ENCODE measurements at regions not wholly inside any gene's neighbourhood (a gene's known extent, or its start where the extent isn't known, plus 50 kb on each side); places are given as distances from the start of the nearest gene placed in this dataset.

DNA sequence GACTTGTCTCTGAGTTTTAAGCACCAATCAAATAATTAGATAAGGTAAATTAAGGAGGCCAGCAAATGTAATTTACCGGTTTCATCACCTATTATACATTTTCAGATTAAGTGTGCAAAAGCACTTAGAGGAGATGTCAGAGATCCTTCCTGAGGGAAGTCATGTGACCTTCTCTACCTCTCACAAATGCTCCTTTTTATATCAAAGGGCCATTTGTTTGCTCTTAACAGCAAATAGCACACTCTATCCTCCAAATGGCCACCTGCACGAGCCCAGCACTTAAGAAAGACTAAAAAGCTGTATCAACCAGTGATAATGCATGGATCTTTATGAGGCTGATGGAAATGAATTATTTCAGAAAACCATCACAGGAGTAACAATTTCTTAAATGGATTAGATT is 149.4 kb downstream of the ELOVL4 start (continued):
- TF ChIP-seq KLF15 (CRISPR knock-in tag; IDR thresholded peaks at IDR 0.05; ENCODE audit: borderline replicate concordance) (no peak), POLR2AphosphoS5 (IDR thresholded peaks at IDR 0.05; ENCODE audit: low read depth, low read length) (no peak), ZBTB1 (CRISPR knock-in tag; IDR thresholded peaks at IDR 0.05; ENCODE audit: borderline replicate concordance) (no peak), ZNF337 (CRISPR knock-in tag; IDR thresholded peaks at IDR 0.05; ENCODE audit: borderline replicate concordance, low read depth) (no peak)

- Histone ChIP-seq H3K79me2 (ENCODE audit: insufficient read depth, low read length) (no peaks in the 10 kb centered on the region), H3K4me1 (ENCODE audit: insufficient read depth, low read length) (no peaks in the 10 kb centered on the region), H2AFZ (ENCODE audit: low read length) (no peak overlapping the region), H3K27ac (ENCODE audit: extremely low read length, insufficient read depth, low read length) (no peak overlapping the region), H3K36me3 (replicated peaks in 1 of 2; ENCODE audit: control insufficient read depth in 1 of 2, insufficient read depth in 2 of 2, low read length in 2 of 2) (no peaks in the 10 kb centered on the region), H3K27me3 (ENCODE audit: control insufficient read depth in 1 of 2, insufficient read depth in 2 of 2, low read length in 2 of 2) (no peaks in the 10 kb centered on the region; a peak in 2 of 5 replicates), H3K4me2 (ENCODE audit: low read depth, low read length) (no peak overlapping the region), H3K9me3 (ENCODE audit: low read length) (no peaks in the 10 kb centered on the region), H3K9ac (ENCODE audit: insufficient read depth, low read depth, low read length) (no peak overlapping the region), H4K20me1 (ENCODE audit: insufficient read depth, low read length) (no peaks in the 10 kb centered on the region), H3K4me3 (replicated peaks in 1 of 3; ENCODE audit: insufficient read depth in 1 of 3, low read depth in 2 of 3, low read length in 3 of 3) (no peak overlapping the region)
- no TSS peak for BruUV-seq (replicated peaks)
- WGBS (ENCODE audit: low lambda C conversion rate), result 31% methylated on average over 3 of the region's 3 CpGs
- intact Hi-C loops (cut with micrococcal nuclease; ENCODE audit: unreplicated experiment), result no loop called here
- no peak for DNase-seq (ENCODE audit: low spot score)
- no peak for FAIRE-seq
- in situ Hi-C loops (cut with HindIII; ENCODE audit: extremely low pct_ligation_motif_present, low pct_unique_long_range_greater_than_20kb), result no loop called here
- ChIA-PET CTCF (ENCODE audit: low intra/inter-chr PET ratio, low total read pairs) (no interaction called here), POLR2A (no interaction called here)
- ATAC-seq, result no peak
- TF ChIP-seq GATAD1 (CRISPR knock-in tag; IDR thresholded peaks at IDR 0.05) (no peak), ZNF703 (CRISPR knock-in tag; IDR thresholded peaks at IDR 0.05; ENCODE audit: borderline replicate concordance) (no peak), ZNF652 (CRISPR knock-in tag; IDR thresholded peaks at IDR 0.05; ENCODE audit: borderline replicate concordance, low read depth) (no peak), HNRNPLL (IDR thresholded peaks at IDR 0.05; ENCODE audit: low read depth, low read length, poor library complexity, severe bottlenecking) (no peak), FOXJ3 (CRISPR knock-in tag; IDR thresholded peaks at IDR 0.05; ENCODE audit: borderline replicate concordance) (no peak), SIX4 (CRISPR knock-in tag; IDR thresholded peaks at IDR 0.05) (no peak), ZC3H13 (CRISPR knock-in tag; IDR thresholded peaks at IDR 0.05) (no peak), ZNF746 (CRISPR knock-in tag; IDR thresholded peaks at IDR 0.05) (no peak), ZNF660 (CRISPR knock-in tag; IDR thresholded peaks at IDR 0.05; ENCODE audit: borderline replicate concordance, low read depth) (no peak), IRF9 (CRISPR knock-in tag; IDR thresholded peaks at IDR 0.05; ENCODE audit: borderline replicate concordance) (no peak), NFKB2 (CRISPR knock-in tag; IDR thresholded peaks at IDR 0.05; ENCODE audit: borderline replicate concordance) (no peak), JUNB (CRISPR knock-in tag; IDR thresholded peaks at IDR 0.05; ENCODE audit: borderline replicate concordance) (no peak)
- TF ChIP-seq, protein P1, sequence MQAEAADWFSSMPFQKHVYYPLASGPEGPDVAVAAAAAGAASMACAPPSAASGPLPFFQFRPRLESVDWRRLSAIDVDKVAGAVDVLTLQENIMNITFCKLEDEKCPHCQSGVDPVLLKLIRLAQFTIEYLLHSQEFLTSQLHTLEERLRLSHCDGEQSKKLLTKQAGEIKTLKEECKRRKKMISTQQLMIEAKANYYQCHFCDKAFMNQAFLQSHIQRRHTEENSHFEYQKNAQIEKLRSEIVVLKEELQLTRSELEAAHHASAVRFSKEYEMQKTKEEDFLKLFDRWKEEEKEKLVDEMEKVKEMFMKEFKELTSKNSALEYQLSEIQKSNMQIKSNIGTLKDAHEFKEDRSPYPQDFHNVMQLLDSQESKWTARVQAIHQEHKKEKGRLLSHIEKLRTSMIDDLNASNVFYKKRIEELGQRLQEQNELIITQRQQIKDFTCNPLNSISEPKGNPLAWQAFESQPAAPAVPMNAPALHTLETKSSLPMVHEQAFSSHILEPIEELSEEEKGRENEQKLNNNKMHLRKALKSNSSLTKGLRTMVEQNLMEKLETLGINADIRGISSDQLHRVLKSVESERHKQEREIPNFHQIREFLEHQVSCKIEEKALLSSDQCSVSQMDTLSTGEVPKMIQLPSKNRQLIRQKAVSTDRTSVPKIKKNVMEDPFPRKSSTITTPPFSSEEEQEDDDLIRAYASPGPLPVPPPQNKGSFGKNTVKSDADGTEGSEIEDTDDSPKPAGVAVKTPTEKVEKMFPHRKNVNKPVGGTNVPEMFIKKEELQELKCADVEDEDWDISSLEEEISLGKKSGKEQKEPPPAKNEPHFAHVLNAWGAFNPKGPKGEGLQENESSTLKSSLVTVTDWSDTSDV (CRISPR knock-in tag; IDR thresholded peaks at IDR 0.05), result no peak
These were observed 150.1 kb downstream of the ELOVL4 start for GRCh38 chr6:79797163-79797764.

Measured in HepG2 (cell line).